Endothelial cell of umbilical vein (primary cell): ENCODE measurements at regions not wholly inside any gene's neighbourhood (a gene's known extent, or its start where the extent isn't known, plus 50 kb on each side); places are given as distances from the start of the nearest gene placed in this dataset.

Experiments used
- BruUV-seq: library from RNA; stranded (reverse); fragments of 400-500 nt; replicated peaks from 2 replicates; lab custom pipeline; 2021; lab: Mats Ljungman, UMichigan
- CTCF ChIA-PET: fragments of 300-600, 350-600 bp; sonication (Branson Sonifier 250); formaldehyde crosslinking; loops from one replicate; lab custom pipeline; 2021; ENCODE audit warnings: antibody characterized with exemption, inconsistent platforms; lab: Charles Lee
- POLR2A ChIA-PET: fragments of 300-600, 350-600 bp; sonication (Branson Sonifier 250); formaldehyde crosslinking; loops from one replicate; lab custom pipeline; 2021; ENCODE audit warnings: antibody characterized with exemption, inconsistent platforms; lab: Charles Lee
- DNase-seq: peaks from one replicate; pipeline ENCODE4 v3.0.0-alpha.2; 2011; ENCODE audit warnings: low read depth, low spot score
- FAIRE-seq: peaks from 2 replicates; lab custom pipeline; 2011; peaks lifted over from hg19 to GRCh38; lab: Jason Lieb, UNC
- H2AFZ ChIP-seq: 2 replicates; pipeline ENCODE4 v1.6.0; 2012; ENCODE audit warnings: low read depth, low read length, control low read depth, inconsistent platforms
- H3K27ac ChIP-seq: 2 replicates; pipeline ENCODE4 v1.5.1; 2011; ENCODE audit warnings: low read depth, mild to moderate bottlenecking, control low read depth, low read length, moderate library complexity; ENCODE audit not compliant: insufficient read depth
- H3K27me3 ChIP-seq, 2 experiments: 2 replicates each; pipeline versions ENCODE4 v1.6.0 to v1.6.1; 2011; ENCODE audit warnings: low read length in 2 of 2, mixed read lengths in 1 of 2; ENCODE audit not compliant: control insufficient read depth in 2 of 2, insufficient read depth in 2 of 2
- H3K36me3 ChIP-seq, 2 experiments: 2 replicates in 1 of 2; 3 replicates in 1 of 2; pipeline ENCODE4 v1.5.1; 2011; ENCODE audit warnings: low read length in 2 of 2, mild to moderate bottlenecking in 1 of 2, moderate library complexity in 1 of 2; ENCODE audit not compliant: control insufficient read depth in 2 of 2, insufficient read depth in 2 of 2; ENCODE audit errors: extremely low read depth in 1 of 2
- H3K4me1 ChIP-seq: 3 replicates; pipeline ENCODE4 v1.5.1; 2011; ENCODE audit warnings: mild to moderate bottlenecking, low read length; ENCODE audit not compliant: control insufficient read depth, insufficient read depth; ENCODE audit errors: extremely low read depth
- H3K4me2 ChIP-seq: 2 replicates; pipeline ENCODE4 v1.6.1; 2011; ENCODE audit warnings: low read length, control low read depth, mixed read lengths; ENCODE audit not compliant: insufficient read depth
- H3K4me3 ChIP-seq, 3 experiments: fragments of 200-600 bp in 1 of 3; sonication (generic), shearing (Covaris generic) in 1 of 3; replicated peaks in 1 of 3; 2 replicates each; pipeline ENCODE4 v1.5.1; 2011 to 2016; ENCODE audit warnings: control low read depth in 3 of 3, low read length in 3 of 3, mild to moderate bottlenecking in 2 of 3, inconsistent platforms in 1 of 3, low read depth in 1 of 3, moderate library complexity in 1 of 3; ENCODE audit not compliant: insufficient read depth in 1 of 3
- H3K79me2 ChIP-seq: 2 replicates; pipeline ENCODE4 v1.6.0; 2012; ENCODE audit warnings: low read length, inconsistent platforms; ENCODE audit not compliant: control insufficient read depth, insufficient read depth
- H3K9ac ChIP-seq: replicated peaks from 2 replicates; pipeline ENCODE3; 2011; ENCODE audit warnings: low read length, control low read depth; ENCODE audit not compliant: insufficient read depth; ENCODE audit errors: extremely low read depth
- H3K9me1 ChIP-seq: replicated peaks from 3 replicates; pipeline ENCODE4 v1.6.0; 2011; ENCODE audit warnings: mild to moderate bottlenecking, low read length; ENCODE audit not compliant: control insufficient read depth, insufficient read depth; ENCODE audit errors: extremely low read depth
- H3K9me3 ChIP-seq: replicated peaks from 2 replicates; pipeline ENCODE4 v1.5.1; 2012; ENCODE audit warnings: low read length, inconsistent platforms; ENCODE audit not compliant: control insufficient read depth, insufficient read depth
- H4K20me1 ChIP-seq: replicated peaks from 2 replicates; pipeline ENCODE3; 2011; ENCODE audit warnings: mild to moderate bottlenecking, low read length; ENCODE audit not compliant: control insufficient read depth, insufficient read depth; ENCODE audit errors: extremely low read depth
- EZH2 ChIP-seq: IDR thresholded peaks from 2 replicates; pipeline ENCODE4 v1.6.1; 2012; ENCODE audit warnings: borderline replicate concordance, low read depth, mild to moderate bottlenecking, moderate library complexity, low read length, inconsistent platforms; ENCODE audit not compliant: severe bottlenecking
- FOS ChIP-seq: IDR thresholded peaks from 2 replicates; pipeline ENCODE4 v1.6.1; 2011; ENCODE audit warnings: mild to moderate bottlenecking, low read length, moderate library complexity, borderline replicate concordance; ENCODE audit not compliant: insufficient read depth
- GATA2 ChIP-seq: IDR thresholded peaks from 2 replicates; pipeline ENCODE4 v1.7.0; 2011; ENCODE audit warnings: low read depth, mild to moderate bottlenecking, moderate library complexity, mixed read lengths, low read length; ENCODE audit not compliant: insufficient read length, insufficient read depth
- JUN ChIP-seq: IDR thresholded peaks from 2 replicates; pipeline ENCODE4 v1.6.1; 2011; ENCODE audit warnings: borderline replicate concordance, low read depth; ENCODE audit not compliant: insufficient read length, insufficient read depth
- MYC ChIP-seq: IDR thresholded peaks from one replicate; pipeline ENCODE4 v1.6.1; 2011; ENCODE audit warnings: mild to moderate bottlenecking, low read depth, low read length
- POLR2A ChIP-seq: IDR thresholded peaks from 2 replicates; pipeline ENCODE4 v1.6.1; 2012; ENCODE audit warnings: low read depth, mild to moderate bottlenecking, control low read depth, low read length
- POLR2AphosphoS5 ChIP-seq: IDR thresholded peaks from 2 replicates; pipeline ENCODE4 v1.6.1; 2012; ENCODE audit warnings: low read depth, mild to moderate bottlenecking, control low read depth, low read length, moderate library complexity; ENCODE audit not compliant: insufficient read depth
- dilution Hi-C: fragments of 300-500 bp; cut with MboI; formaldehyde crosslinking; loops from one replicate; pipeline ENCODE4 v1.15.0; 2019; ENCODE audit warnings: low sequenced_read_pairs; ENCODE audit not compliant: extremely low pct_ligation_motif_present
- intact Hi-C: fragments of 100-400 bp; cut with micrococcal nuclease; formaldehyde crosslinking; loops from one replicate; pipeline ENCODE4 v1.10.0; 2022
- TF ChIP-seq, protein P1 (sequence below): IDR thresholded peaks from 2 replicates; pipeline ENCODE4 v1.6.1; 2011; ENCODE audit not compliant: insufficient read depth, insufficient read length
- TF ChIP-seq, protein P2 (sequence below), 2 donors: IDR thresholded peaks; 1 replicate in 1 of 2; 2 replicates in 1 of 2; pipeline ENCODE4 v1.5.1; 2011; ENCODE audit warnings: low read length in 2 of 2, mild to moderate bottlenecking in 2 of 2, moderate library complexity in 2 of 2, control low read depth in 1 of 2, inconsistent platforms in 1 of 2, low read depth in 1 of 2; ENCODE audit not compliant: insufficient read depth in 1 of 2; ENCODE audit errors: extremely low read depth in 1 of 2

DNA sequence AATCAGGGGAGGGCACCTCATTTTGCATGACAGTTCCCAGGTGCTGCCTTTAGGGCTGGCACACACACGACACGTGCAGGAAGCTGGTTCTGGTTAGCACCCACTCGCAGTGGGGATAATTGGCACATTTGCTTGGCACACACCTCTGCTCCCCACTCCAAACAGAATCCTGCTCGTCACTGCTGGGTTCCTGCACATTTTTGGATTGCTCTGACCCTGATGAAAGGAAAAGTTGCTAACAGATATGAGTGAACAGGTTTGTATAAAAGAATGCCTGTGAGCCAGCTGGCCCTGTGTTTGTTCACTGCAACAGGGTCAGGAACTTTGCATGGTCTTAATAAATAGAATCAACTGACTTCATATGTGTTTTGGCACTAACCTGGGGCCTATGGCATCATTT is 1500.4 kb downstream of the EFNB2 start:
- Histone ChIP-seq H3K36me3 (no peaks in the 10 kb centered on the region), H3K27me3 (no peaks in the 10 kb centered on the region), H3K4me2 (peak overlapping the region; percentile 55), H3K9me3 (no peaks in the 10 kb centered on the region), H3K9me1 (no peaks in the 10 kb centered on the region), H4K20me1 (no peaks in the 10 kb centered on the region), H2AFZ (peak overlapping the region; percentile 90), H3K79me2 (no peaks in the 10 kb centered on the region), H3K27ac (peak overlapping the region; percentile 45), H3K4me3 (no peak overlapping the region), H3K4me1 (peaks cover 25% of the 10 kb centered on the region), H3K9ac (no peak overlapping the region)
- intact Hi-C loops: no loop called here
- TF ChIP-seq JUN (no peak), EZH2 (no peak), MYC (no peak), GATA2 (no peak), POLR2A (no peak), FOS (no peak), POLR2AphosphoS5 (no peak)
- TF ChIP-seq, protein P1, sequence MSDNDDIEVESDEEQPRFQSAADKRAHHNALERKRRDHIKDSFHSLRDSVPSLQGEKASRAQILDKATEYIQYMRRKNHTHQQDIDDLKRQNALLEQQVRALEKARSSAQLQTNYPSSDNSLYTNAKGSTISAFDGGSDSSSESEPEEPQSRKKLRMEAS: no peak
- TF ChIP-seq, protein P2, sequence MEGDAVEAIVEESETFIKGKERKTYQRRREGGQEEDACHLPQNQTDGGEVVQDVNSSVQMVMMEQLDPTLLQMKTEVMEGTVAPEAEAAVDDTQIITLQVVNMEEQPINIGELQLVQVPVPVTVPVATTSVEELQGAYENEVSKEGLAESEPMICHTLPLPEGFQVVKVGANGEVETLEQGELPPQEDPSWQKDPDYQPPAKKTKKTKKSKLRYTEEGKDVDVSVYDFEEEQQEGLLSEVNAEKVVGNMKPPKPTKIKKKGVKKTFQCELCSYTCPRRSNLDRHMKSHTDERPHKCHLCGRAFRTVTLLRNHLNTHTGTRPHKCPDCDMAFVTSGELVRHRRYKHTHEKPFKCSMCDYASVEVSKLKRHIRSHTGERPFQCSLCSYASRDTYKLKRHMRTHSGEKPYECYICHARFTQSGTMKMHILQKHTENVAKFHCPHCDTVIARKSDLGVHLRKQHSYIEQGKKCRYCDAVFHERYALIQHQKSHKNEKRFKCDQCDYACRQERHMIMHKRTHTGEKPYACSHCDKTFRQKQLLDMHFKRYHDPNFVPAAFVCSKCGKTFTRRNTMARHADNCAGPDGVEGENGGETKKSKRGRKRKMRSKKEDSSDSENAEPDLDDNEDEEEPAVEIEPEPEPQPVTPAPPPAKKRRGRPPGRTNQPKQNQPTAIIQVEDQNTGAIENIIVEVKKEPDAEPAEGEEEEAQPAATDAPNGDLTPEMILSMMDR (IDR thresholded peaks at IDR 0.05; ENCODE audit: extremely low read depth in 1 of 2, insufficient read depth in 1 of 2, low read depth in 1 of 2, low read length in 2 of 2): no peak
- CTCF ChIA-PET: interaction anchor here (1.5 kb wide), 1 partner anchor 167 kb away, joined by 3 read pairs; no protein-coding TSS in a partner anchor
- POLR2A ChIA-PET: no interaction called here
- peak; percentile 31 for FAIRE-seq
- DNase-seq: peak; percentile 67
- dilution Hi-C loops: no loop called here
- no TSS peak for BruUV-seq
